GM18517 (cell line): ENCODE measurements at regions not wholly inside any gene's neighbourhood (a gene's known extent, or its start where the extent isn't known, plus 50 kb on each side); places are given as distances from the start of the nearest gene placed in this dataset.
"Not testable (repeated sequence)": the region's sequence is repeated elsewhere in the genome, so short reads cannot be mapped to it uniquely, and the experiment has no call there.

Experiments used
- ATAC-seq: cut with Tn5 transposase; IDR thresholded peaks from one replicate; pipeline ENCODE4 v1.9.1; 2021; ENCODE audit warnings: mild to moderate bottlenecking, moderate library complexity; ENCODE audit not compliant: unreplicated experiment

DNA sequence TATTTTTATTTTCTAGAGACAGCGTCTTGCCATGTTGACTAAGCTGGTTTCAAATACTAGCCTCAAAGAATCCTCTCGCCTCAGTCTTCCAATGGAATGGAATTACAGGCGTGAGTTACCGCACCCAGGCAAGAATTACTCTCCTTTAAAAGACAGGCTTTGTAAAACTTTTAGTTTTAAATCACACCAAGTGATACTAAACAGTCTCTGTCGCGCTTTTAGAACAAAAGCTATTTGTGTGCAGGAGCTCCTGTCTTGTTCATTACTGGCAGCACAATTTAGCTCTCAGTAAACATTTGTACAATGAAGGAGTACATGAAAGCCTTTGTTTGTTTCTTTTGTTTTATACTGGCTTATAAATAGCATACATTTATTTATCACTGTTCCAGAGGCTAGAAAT, 1719.2 kb upstream of the PIK3C3 start:
- ATAC-seq = no peak

DNA sequence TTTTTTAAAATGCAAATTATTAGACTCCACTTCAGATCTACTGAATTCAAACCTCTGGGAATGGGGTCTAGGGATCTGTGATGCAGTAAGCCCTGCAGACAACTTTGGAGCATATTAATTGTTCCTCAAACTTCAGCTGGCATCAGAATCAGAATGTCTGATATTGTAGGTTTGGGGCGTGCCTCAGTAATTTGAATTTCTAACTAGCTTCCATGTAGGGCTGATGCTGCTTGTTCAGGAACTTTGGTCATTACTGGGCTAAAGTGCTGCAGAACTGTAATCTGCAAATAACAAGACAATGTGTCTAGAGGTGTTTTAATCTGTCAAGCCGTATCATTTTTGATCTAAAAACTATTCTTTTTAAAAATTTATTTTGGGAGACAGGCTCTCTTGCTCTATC, 1719.7 kb upstream of the PIK3C3 start:
- ATAC-seq = no peak

DNA sequence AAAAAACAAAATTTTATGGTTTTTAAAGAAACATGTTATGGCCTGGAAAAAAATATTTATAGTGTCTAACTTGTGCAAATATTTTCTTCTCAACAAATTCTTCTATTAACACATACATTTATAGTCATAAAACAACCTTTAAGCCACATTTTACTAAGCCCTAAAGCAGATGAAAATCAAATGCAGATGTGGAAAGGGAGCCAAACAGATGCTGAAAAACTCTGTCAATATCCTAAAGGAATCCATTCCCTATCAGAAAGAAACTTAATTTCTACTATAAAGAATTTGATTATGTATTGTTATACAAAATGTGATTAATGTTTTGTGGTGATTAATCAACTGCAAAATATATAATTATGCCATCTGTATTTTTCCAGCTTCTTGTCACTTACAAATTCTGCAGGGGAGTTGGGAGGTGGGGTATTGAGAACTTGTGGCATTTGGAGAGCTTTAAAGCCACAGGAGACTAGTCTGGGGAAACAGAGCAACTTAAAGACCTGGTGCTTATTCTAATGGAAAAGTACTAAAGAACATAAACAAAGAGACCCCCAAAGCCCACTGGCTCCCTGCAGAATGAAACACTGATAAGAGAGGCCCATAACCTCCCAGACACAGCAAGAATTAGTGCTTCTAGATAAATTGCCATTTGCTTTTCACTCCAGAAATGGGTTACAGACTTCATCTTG, 1721.0 kb upstream of the PIK3C3 start:
- ATAC-seq = no peak

DNA sequence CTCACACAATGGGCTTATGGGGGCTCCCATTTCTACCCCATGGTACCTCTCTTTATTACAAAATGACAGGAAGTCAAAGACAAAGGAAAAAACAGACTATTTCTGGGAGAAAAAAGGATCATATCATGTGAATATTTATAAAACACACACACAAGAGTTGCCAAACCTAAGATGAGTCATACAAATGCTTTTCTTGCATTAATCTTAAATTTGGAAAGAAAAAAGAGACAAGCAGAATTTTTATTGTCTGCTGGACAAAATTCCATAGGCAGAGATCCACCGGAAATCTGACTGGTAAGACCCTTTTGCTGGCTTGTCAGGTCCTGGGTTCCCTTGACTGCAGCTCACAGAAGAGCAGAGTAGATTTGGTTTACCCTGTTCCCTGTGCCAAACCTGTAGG, 1732.3 kb upstream of the PIK3C3 start:
- no peak for ATAC-seq

DNA sequence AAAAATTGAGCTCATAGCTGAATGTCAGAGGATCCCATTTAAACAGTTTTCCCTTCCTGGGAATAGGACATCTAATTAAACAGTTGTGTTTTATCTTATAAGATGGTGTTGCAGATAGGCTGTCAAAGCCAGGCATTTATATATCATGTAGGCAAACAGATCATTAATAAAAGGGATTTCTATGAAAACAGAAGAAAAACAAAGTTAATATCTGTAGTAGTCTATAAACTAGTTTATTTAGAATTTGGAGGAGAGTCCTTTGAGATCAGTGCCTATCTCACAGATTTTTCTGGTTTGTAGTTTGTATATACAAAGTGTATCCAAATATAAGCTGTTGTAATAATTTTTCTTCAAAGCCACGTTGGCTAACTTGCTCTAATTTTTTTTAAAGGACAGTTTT, 1738.2 kb upstream of the PIK3C3 start:
- no peak for ATAC-seq

DNA sequence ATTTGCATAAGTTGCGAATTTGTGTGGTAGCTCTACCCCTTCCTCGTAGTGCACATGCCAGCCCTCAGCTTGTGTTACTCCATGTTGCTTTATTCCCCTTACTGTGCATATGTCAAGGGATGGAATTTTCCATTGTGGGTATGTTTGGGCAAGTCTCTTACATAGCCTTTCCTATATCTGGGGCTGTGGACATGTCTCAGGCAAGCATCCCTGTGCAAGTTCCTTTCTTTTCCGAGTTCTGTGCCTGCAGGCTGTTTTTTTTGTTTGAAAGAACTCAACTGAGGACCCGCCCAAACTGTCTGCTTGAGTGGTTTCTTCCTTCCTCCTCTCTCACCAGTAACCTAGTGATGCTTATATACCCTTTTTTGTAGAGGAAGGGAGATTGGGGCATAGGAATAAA, 1739.1 kb upstream of the PIK3C3 start:
- ATAC-seq = no peak

DNA sequence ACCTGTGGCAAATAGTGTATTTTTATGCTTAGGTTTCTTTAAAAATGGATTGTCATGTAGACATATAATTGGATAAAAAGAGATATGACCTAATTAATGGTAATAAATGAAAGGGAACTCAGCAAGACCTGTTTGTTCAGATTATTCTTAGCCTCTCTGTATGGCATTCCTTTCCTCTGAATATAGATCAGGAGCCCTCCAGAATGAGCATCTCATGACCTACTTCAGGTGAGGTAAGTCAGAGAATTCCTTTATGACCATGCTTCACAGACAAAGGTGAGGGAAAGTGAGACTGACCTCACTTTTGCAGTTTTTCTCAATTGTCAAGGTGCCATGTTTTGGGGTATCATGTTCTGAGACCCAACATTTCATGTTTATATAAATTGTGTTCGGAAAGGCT, 1744.3 kb upstream of the PIK3C3 start:
- ATAC-seq = no peak

DNA sequence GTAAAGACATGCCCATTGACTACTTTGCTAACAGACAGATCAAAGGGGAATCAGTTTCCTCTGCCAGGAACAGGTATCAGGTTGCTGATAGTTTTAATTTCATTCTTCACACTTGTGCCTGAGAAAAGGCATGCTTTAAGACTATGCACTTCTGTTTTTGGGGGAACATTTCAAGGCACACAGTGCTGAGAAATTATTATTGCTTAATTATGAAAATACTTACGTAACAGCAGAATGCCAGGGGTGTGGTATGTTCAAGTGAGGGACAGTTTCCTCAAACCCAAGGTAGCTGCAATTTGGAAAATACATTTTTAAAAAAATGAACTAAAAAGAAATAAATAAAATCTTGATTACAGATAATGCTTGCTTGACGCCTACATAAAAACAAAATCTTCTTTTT, 1746.1 kb upstream of the PIK3C3 start:
- ATAC-seq = no peak

DNA sequence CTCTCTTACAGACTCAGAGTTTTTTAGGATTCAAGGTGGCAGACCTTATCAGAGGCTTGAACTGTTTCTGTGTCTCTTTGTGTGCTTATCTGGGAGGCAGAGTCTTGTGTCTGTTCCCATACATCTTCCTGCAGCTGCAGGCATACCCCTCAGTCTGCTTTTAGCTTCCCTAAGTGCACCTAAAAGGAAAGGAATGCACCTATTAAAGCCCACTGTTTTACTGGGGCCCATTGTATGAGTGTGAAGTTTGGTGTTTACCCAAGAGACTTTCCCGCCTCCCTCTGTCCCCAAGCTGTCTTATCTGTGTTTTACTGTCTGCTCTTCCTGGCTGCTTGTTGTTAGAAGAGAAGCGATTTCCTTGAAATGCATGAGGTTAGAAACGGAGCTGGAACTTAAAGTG, 1757.3 kb upstream of the PIK3C3 start:
- ATAC-seq = no peak

DNA sequence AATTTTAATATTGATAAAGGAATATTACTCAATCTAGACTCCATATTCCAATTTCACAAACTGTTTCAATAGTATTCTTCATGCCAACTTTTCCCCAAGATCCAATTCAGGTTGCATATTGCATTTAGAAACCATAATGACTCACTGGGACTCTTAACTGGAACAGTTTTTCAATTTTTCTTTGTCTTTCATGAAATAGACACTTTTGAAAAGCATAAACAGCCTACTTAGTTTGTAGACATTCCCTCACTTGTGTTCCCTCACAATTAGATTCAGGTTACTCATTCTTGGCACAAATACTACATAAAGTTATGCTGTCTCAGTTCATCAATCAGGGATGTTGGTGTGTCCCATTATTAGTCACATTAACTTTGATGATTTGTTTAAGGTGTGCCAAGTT, 1768.4 kb upstream of the PIK3C3 start:
- ATAC-seq = no peak

DNA sequence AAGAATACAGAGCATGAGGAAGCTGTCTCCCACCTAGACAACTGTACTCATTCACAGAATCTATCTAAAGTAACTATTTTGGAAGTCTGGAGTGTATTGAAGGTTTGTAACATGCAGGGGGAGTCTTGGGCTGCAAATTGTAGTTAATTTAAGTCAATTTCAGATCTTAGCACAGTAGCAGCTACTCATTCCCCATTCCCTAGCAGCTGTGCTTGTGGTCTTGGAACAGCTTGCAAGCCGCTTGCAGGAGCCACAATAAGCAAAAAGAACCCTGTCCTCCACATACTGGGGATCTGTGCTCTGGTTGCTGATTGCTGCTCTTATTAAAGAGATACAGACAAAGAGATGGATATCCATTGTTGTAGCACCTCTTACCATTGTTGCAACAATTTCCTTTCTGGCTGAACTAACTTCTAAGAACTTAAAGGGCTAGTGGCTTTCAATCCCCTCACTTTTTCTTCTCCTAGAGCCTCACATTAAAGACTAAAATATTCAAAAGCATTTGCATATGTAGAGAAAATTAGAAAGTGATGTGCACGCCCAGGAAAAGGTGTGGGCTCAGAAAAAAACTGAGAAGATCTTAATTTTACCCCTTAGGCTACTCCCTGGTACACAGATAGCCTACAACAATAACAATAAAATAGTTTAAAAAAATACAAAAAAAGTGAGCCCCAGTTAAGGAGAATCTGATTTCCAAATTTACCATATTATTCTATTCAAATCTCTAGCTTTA, 1775.1 kb upstream of the PIK3C3 start:
- no peak for ATAC-seq

DNA sequence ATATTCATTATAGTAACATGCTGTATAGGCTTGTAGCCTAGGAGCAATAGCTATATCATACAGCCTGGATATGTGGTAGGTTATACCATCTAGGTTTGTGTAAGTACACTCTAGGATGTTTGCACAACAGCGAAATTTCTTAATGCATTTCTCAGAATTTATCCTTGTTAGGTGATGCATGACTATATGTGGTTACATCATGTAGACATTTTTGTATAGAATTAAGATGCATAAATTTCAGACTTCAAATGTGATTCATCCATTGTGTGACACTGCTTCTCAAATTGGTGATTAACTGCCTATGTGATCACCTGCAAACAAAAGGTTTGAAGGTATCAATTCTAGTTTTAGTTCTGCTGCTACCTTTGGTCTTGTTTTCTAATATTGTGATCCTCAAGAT, 1787.0 kb upstream of the PIK3C3 start:
- ATAC-seq = no peak

DNA sequence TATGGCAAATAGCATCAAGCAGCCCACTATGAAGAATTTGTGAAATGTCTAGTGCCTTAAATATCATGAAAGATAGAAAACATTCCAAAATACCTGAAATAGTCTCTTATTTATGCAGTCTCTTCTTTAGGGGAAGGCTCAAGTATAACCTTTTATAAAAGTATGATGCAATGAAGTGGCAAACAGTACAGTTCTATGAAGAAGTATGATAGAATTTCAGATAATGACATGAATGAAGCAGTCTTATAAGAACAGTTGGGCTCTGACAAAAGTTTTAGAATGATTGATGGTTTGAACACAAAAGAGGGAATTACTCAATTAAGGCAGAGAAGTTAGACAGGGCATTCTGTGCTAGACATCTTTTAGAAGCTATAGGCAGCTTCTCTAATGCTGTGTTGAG, 1791.8 kb upstream of the PIK3C3 start:
- no peak for ATAC-seq

DNA sequence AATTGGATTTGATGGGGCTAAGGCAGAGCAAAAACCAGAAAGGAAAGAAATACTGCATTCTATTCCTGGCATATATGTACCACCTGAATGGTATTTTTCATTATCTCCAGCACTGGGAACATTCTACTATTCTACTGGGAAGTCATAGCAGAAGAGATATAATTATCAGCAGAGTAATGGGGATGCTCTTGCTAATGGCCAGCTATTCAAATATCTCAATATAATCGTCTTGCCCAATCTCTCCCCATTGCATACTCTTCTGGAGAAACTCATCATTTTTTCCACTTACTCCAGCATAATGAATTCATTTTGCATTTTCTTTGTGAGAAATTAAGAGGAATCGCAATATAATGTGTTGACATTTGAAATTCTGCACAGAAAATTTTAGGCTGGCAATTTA, 1794.7 kb upstream of the PIK3C3 start:
- ATAC-seq = no peak

DNA sequence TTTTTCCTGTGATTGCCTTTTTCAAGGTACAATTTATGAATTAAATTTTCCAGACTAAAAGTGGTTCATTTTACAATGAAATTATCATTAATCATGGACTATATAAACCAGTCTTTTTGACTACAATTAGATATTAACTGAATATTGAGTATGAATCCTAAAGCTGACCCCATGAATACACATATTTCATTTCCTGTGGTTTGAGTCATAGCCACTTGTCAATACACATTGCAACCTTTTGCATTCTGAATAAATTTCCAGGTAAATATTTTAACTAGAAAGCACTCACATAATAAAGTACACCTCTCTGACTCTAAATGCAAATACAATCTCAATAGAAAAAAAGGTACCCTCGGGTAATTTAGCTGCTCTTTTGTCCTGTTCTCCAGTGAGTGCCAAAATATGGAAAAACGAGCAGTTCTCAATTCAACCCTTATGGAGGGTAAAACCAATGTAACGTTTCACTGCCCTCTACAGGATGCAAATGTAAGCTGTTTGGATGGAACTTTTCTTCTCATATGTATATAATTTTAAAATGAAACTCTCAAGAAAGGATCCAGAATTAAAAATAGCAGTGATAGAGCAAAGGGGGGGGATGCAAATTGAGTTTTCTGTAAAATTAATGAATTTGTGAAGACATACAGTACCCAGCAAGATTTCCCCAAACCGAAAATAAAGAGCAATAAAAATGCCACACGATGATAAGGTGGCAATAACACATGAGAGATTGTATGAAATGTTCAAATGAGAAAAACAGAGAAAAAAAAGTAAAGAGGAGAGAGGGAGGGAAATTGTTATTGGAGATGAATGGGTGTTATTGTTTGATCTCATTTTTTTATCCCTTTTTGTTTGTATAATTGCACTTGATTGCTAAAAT, 1795.7 kb upstream of the PIK3C3 start:
- ATAC-seq = no peak

DNA sequence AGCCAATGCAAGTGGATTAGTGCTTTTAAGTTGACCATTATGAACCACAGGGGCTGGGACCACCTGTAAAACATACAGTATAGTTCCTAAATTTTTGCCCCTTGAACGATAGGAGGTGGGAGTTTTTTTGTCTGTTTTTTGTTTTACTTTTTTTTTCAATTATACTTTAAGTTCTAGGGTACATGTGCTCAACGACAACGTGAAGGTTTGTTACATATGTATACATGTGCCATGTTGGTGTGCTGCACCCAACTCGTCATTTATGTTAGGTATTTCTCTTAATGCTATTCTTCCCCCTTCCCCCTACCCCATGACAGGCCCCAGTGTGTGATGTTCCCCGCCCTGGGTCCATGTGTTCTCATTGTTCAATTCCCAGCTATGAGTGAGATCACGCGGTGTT, 1797.9 kb upstream of the PIK3C3 start:
- ATAC-seq = no peak

DNA sequence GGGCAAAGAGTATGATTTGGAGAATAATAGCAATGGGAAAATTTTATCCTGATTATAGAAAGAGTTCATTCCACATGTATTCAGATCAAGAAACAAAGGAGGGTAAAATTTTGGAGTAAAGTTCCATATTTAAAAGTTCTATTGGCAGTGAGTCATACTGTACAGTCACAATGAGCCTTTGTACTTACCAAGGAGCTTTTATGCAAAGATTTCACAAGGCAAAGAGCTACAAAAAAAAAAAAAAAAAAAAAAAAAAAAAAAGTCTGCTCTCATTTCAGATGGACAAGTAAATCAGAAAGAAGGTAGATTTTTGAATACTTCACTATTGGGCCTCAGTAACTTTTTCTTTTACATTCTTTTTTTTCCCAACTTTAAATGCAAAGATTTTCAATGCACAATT, 1802.2 kb upstream of the PIK3C3 start:
- ATAC-seq = no peak

DNA sequence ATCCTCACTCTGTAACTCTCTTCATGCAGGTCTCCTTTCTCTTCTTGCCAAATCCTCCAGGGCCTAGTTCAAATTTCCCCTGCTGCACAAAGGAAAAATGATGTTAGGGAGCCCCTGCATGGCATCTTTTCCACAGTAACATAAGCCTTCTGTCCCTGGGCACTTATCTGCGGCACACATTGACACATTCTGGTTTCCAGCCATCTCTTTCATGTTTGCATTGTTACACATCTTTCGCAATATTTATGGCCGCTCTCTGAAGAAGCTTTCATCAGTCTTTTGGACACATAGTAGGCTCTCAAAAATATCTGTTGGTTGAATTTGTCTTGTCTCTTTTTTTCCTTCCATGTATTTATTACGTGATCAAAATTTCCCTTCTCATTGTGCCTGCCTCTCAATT, 1806.1 kb upstream of the PIK3C3 start:
- no peak for ATAC-seq

DNA sequence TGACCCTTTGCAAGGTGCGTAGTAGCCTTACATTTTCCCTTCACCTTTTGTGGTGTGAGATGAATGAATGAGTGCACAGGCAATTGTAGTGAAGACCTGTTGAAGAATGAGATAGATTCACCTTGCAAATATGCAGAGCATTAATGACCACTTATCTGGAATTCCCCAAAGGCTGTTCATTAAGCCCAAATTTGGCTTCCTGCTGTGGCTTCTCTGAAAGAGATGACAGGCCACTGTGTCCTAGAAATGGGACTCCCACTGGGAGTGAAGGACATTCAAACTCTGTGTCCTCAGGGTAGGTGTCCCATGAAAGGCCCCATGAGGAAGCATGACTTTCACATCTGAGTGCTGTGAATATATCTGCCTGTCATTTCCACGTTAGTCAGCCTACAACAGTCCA, 1821.8 kb upstream of the PIK3C3 start:
- ATAC-seq = no peak

DNA sequence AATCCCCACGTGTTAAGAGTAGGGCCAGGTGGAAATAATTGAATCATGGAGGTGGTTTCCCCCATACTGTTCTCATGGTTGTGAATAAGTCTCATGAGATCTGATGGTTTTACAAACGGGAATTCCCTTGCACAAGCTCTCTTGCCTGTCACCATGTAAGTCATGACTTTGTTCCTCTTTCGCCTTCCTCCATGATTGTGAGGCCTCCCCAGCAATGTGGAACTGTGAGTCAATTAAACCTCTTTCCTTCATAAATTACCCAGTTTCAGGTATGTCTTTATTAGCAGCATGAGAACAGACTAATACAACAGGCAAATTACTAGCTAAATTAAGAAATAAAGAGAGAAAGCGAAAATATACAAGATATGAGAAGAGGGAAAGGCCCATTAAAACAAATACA, 1822.6 kb upstream of the PIK3C3 start:
- ATAC-seq = not testable (repeated sequence)

DNA sequence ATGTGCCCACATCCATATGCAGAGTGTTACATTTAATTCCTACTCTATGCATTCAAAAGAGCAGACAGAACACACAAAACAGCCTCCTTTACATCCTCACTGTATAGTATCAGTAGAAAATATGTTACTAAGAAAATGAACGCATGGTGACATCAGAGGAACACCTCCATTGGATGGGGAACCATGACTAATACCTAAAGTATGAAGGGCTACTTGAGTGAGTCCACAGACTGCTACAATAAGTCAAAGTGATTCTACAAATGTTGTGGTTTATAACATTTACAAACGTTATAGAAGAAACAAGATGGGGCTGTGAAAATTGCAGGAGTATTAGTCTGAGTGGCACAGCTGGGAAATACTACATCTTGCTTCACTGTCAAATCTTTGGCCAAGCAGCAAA, 1830.9 kb upstream of the PIK3C3 start:
- no peak for ATAC-seq
